ENCODE measurements at regions not wholly inside any gene's neighbourhood (a gene's known extent, or its start where the extent isn't known, plus 50 kb on each side); places are given as distances from the start of the nearest gene placed in this dataset.

- TF ChIP-seq CTCF (conservative IDR thresholded peaks at IDR 0.05; ENCODE audit: low read length): no peak
- no peak for TF ChIP-seq EZH2phosphoT487 (IDR thresholded peaks at IDR 0.05; ENCODE audit: borderline replicate concordance)
Measured at GRCh38 chr17:13428611-13429042, 173.1 kb downstream of the HS3ST3A1 start.
